PC-3 (cell line): ENCODE measurements at regions not wholly inside any gene's neighbourhood (a gene's known extent, or its start where the extent isn't known, plus 50 kb on each side); places are given as distances from the start of the nearest gene placed in this dataset.

Experiments
- ATAC-seq: fragments of 200-7000 bp; cut with Tn5 transposase; 2 replicates; pipeline ENCODE4 v1.9.1; 2020; ENCODE audit warnings: mild to moderate bottlenecking, moderate library complexity
- BruUV-seq: library from RNA; stranded (reverse); fragments of 400-500 nt; replicated peaks from 2 replicates; lab custom pipeline; 2021; lab: Mats Ljungman, UMichigan
- CTCF ChIA-PET: fragments of 300-600 bp; sonication (Branson Sonifier 250); formaldehyde crosslinking; loops from one replicate; lab custom pipeline; 2022; ENCODE audit warnings: antibody characterized with exemption; lab: Charles Lee
- POLR2A ChIA-PET: fragments of 300-600 bp; sonication (Branson Sonifier 250); formaldehyde crosslinking; loops from one replicate; lab custom pipeline; 2022; ENCODE audit warnings: antibody characterized with exemption; ENCODE audit not compliant: unreplicated experiment; lab: Charles Lee
- DNase-seq: peaks from one replicate; pipeline ENCODE4 v3.0.0-alpha.2; 2015
- H2AFZ ChIP-seq: fragments of 300-600 bp; sonication (generic); 2 replicates; pipeline ENCODE4 v1.6.0; 2016; ENCODE audit warnings: antibody characterized with exemption, low read length
- H3F3A ChIP-seq: fragments of 300-600 bp; sonication (generic); one replicate; pipeline ENCODE4 v1.6.0; 2017; ENCODE audit warnings: antibody characterized with exemption, low read length, control low read depth, mild to moderate bottlenecking; ENCODE audit not compliant: unreplicated experiment
- H3K27ac ChIP-seq: fragments of 300-600 bp; sonication (generic); 2 replicates; pipeline ENCODE4 v1.5.1; 2016; ENCODE audit warnings: mild to moderate bottlenecking, low read length
- H3K27me3 ChIP-seq: fragments of 300-600 bp; sonication (generic); 2 replicates; pipeline ENCODE4 v1.6.1; 2016; ENCODE audit warnings: low read length, mixed read lengths
- H3K36me3 ChIP-seq: fragments of 300-600 bp; sonication (generic); 2 replicates; pipeline ENCODE4 v1.6.1; 2016; ENCODE audit warnings: low read depth, mixed run types, low read length, mixed read lengths
- H3K4me1 ChIP-seq: fragments of 300-600 bp; sonication (generic); 2 replicates; pipeline ENCODE4 v1.5.1; 2016; ENCODE audit warnings: low read length; ENCODE audit not compliant: insufficient read depth
- H3K4me2 ChIP-seq: fragments of 300-600 bp; sonication (generic); 2 replicates; pipeline ENCODE4 v1.6.0; 2016; ENCODE audit warnings: low read length
- H3K4me3 ChIP-seq: fragments of 300-600 bp; sonication (generic); 2 replicates; pipeline ENCODE4 v1.5.1; 2016; ENCODE audit warnings: mild to moderate bottlenecking, low read length, mixed read lengths
- H3K79me2 ChIP-seq: fragments of 300-600 bp; sonication (generic); 2 replicates; pipeline ENCODE4 v1.6.1; 2017; ENCODE audit warnings: low read length, mixed read lengths
- H3K9ac ChIP-seq: fragments of 300-600 bp; sonication (generic); 2 replicates; pipeline ENCODE4 v1.6.0; 2016; ENCODE audit warnings: mild to moderate bottlenecking, low read length
- H3K9me2 ChIP-seq: fragments of 300-600 bp; sonication (generic); replicated peaks from 2 replicates; pipeline ENCODE4 v1.6.1; 2016; ENCODE audit warnings: mixed run types, low read length, mixed read lengths
- H3K9me3 ChIP-seq: fragments of 300-600 bp; sonication (generic); 2 replicates; pipeline ENCODE4 v1.6.1; 2016; ENCODE audit warnings: low read length, mixed read lengths
- H4K20me1 ChIP-seq: fragments of 300-600 bp; sonication (generic); 2 replicates; pipeline ENCODE4 v1.6.1; 2016; ENCODE audit warnings: low read length, mixed read lengths
- EZH2 ChIP-seq: fragments of 300-600 bp; sonication (generic); IDR thresholded peaks from one replicate; pipeline ENCODE4 v1.6.1; 2017; ENCODE audit warnings: antibody characterized with exemption, mild to moderate bottlenecking, low read length; ENCODE audit not compliant: unreplicated experiment
- EZH2phosphoT487 ChIP-seq: fragments of 300-600 bp; sonication (generic); IDR thresholded peaks from 2 replicates; pipeline ENCODE4 v1.6.1; 2018; ENCODE audit warnings: mild to moderate bottlenecking, antibody characterized with exemption, low read length, borderline replicate concordance
- intact Hi-C: fragments of 100-400 bp; cut with micrococcal nuclease; formaldehyde crosslinking; loops from 2 replicates; pipeline ENCODE4 v1.9.0; 2023
- TF ChIP-seq, protein P1 (sequence below): fragments of 300-600 bp; sonication (generic); conservative IDR thresholded peaks from 2 replicates; pipeline ENCODE4 v1.5.1; 2017; ENCODE audit warnings: antibody characterized with exemption, low read depth, mild to moderate bottlenecking, low read length

GRCh38 chr1:25091658-25092057 is 140.6 kb downstream of the SYF2 start:
- intact Hi-C loops = no loop called here
- Histone ChIP-seq H3K9ac (no peak overlapping the region), H4K20me1 (no peaks in the 10 kb centered on the region), H3K27me3 (no peaks in the 10 kb centered on the region), H2AFZ (no peak overlapping the region), H3K4me3 (no peak overlapping the region), H3K9me3 (no peaks in the 10 kb centered on the region), H3K4me2 (no peak overlapping the region), H3K36me3 (no peaks in the 10 kb centered on the region), H3K27ac (no peak overlapping the region), H3K4me1 (peaks cover 3% of the 10 kb centered on the region; the same call in 1 of the 2 replicates), H3F3A (no peaks in the 10 kb centered on the region), H3K9me2 (no peaks in the 10 kb centered on the region), H3K79me2 (no peaks in the 10 kb centered on the region)
- DNase-seq (no peak), ATAC-seq (no peak)
- POLR2A ChIA-PET = no interaction called here
- CTCF ChIA-PET = no interaction called here
- BruUV-seq = no TSS peak
- TF ChIP-seq EZH2phosphoT487 (no peak), EZH2 (no peak)
- TF ChIP-seq, protein P1, sequence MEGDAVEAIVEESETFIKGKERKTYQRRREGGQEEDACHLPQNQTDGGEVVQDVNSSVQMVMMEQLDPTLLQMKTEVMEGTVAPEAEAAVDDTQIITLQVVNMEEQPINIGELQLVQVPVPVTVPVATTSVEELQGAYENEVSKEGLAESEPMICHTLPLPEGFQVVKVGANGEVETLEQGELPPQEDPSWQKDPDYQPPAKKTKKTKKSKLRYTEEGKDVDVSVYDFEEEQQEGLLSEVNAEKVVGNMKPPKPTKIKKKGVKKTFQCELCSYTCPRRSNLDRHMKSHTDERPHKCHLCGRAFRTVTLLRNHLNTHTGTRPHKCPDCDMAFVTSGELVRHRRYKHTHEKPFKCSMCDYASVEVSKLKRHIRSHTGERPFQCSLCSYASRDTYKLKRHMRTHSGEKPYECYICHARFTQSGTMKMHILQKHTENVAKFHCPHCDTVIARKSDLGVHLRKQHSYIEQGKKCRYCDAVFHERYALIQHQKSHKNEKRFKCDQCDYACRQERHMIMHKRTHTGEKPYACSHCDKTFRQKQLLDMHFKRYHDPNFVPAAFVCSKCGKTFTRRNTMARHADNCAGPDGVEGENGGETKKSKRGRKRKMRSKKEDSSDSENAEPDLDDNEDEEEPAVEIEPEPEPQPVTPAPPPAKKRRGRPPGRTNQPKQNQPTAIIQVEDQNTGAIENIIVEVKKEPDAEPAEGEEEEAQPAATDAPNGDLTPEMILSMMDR = no peak

DNA sequence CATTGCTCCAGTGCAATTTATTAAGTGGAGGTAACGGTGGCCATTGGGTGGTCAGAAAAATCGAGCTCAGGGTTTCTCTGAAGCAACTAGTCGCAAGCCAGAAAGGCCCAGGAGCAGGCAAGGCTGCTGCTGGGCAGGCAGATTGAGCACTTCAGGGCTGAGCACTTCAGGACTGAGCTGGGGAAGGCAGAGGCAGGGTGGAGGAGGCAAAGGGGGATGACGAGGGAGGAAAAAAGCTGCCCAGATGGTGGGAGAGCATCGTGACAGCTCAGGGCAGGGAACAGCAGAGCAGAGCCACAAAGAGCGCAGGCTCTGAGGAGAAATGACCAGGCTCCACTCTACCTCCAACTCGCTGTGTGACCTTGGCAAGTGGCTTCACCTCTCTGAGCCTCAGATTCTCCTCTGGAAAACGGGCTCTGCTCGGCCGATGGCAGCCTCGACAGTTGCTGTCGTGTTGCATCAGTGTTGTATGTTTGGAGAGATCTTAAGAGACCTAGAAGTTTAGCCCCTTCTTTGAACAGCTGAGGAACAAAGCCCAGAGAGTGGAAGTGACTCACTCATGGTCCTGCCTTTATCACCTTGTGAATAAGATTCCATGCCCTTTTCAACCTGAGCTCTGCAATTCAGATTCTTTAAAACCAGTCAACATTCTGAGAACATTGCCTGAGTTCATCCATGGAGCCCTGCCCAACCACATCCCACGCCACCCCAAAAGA is 141.4 kb downstream of the SYF2 start:
- no peak for DNase-seq
- H3K4me3 ChIP-seq = no peak overlapping the region
- intact Hi-C loops = no loop called here
- no peaks in the 10 kb centered on the region for H3F3A ChIP-seq
- no peaks in the 10 kb centered on the region for H3K9me2 ChIP-seq
- H2AFZ ChIP-seq = no peak overlapping the region
- BruUV-seq = no TSS peak
- no peaks in the 10 kb centered on the region for H4K20me1 ChIP-seq
- peak; percentile 51 for ATAC-seq
- H3K4me1 ChIP-seq = peaks cover 3% of the 10 kb centered on the region; the same call in 1 of the 2 replicates
- H3K36me3 ChIP-seq = no peaks in the 10 kb centered on the region
- H3K79me2 ChIP-seq = no peaks in the 10 kb centered on the region
- POLR2A ChIA-PET = no interaction called here
- no peak overlapping the region for H3K4me2 ChIP-seq
- H3K27me3 ChIP-seq = no peaks in the 10 kb centered on the region
- TF ChIP-seq EZH2 (no peak), EZH2phosphoT487 (no peak)
- TF ChIP-seq, protein P1 = no peak
- CTCF ChIA-PET = no interaction called here
- no peak overlapping the region for H3K9ac ChIP-seq
- no peaks in the 10 kb centered on the region for H3K9me3 ChIP-seq
- H3K27ac ChIP-seq = no peak overlapping the region

GRCh38 chr1:25089772-25090171 is 142.5 kb downstream of the SYF2 start:
- ATAC-seq = no peak
- H3F3A ChIP-seq = no peaks in the 10 kb centered on the region
- H3K4me3 ChIP-seq = no peak overlapping the region
- CTCF ChIA-PET = no interaction called here
- H3K79me2 ChIP-seq = no peaks in the 10 kb centered on the region
- no peak overlapping the region for H3K27ac ChIP-seq
- no peak overlapping the region for H3K9ac ChIP-seq
- TF ChIP-seq, protein P1 = no peak
- TF ChIP-seq EZH2 (no peak), EZH2phosphoT487 (no peak)
- no peaks in the 10 kb centered on the region for H3K9me3 ChIP-seq
- no peaks in the 10 kb centered on the region for H3K36me3 ChIP-seq
- no peaks in the 10 kb centered on the region for H4K20me1 ChIP-seq
- no peaks in the 10 kb centered on the region for H3K9me2 ChIP-seq
- intact Hi-C loops = no loop called here
- H3K4me1 ChIP-seq = peaks cover 3% of the 10 kb centered on the region; the same call in 1 of the 2 replicates
- POLR2A ChIA-PET = no interaction called here
- no peak overlapping the region for H3K4me2 ChIP-seq
- H3K27me3 ChIP-seq = no peaks in the 10 kb centered on the region
- DNase-seq = no peak
- H2AFZ ChIP-seq = no peak overlapping the region
- BruUV-seq = no TSS peak
